ENCODE measurements at regions not wholly inside any gene's neighbourhood (a gene's known extent, or its start where the extent isn't known, plus 50 kb on each side); places are given as distances from the start of the nearest gene placed in this dataset.

GRCh38 chr1:229894532-229894931 lies 172.5 kb upstream of the GALNT2 start:
- TF ChIP-seq CTCF (IDR thresholded peaks at IDR 0.05 in 4 of 5, conservative IDR thresholded peaks at IDR 0.05 in 1 of 5) (no peak), POLR2A (IDR thresholded peaks at IDR 0.05) (no peak)
